ENCODE measurements at regions not wholly inside any gene's neighbourhood (a gene's known extent, or its start where the extent isn't known, plus 50 kb on each side); places are given as distances from the start of the nearest gene placed in this dataset.

DNA sequence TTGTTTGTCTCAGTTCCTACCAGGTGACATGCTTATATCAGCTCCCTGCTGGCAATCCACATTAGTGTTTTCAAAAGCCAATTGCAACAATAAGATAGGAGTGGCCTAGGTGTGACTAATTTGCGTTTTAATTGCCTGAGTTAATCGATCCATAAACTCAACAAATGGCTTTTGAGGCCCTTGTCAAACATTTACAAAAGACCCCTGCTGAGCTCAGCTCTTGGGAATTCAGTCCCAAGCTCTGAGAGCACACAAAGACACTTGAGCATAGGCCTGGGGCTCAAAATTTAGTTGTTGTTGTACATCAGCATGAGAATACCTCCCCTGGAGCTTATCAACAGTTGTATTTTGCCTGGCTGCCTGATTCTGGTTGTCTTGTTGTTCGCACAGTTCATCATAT lies 1134.4 kb upstream of the TSPY4 start:
- H3K36me3 ChIP-seq = no peaks in the 10 kb centered on the region
- no peak overlapping the region for H3K4me3 ChIP-seq
- ATAC-seq = no peak
- no peaks in the 10 kb centered on the region for H3K4me1 ChIP-seq
- H3K27ac ChIP-seq = no peak overlapping the region
- H3K9me3 ChIP-seq = no peaks in the 10 kb centered on the region
- H3K27me3 ChIP-seq (ENCODE audit: low read depth) = no peaks in the 10 kb centered on the region
- no peak for DNase-seq
- TF ChIP-seq CTCF (IDR thresholded peaks at IDR 0.05) = no peak
- intact Hi-C loops (cut with DNase I) = no loop called here

GRCh38 chrY:8241144-8241543 lies 1096.1 kb upstream of the TSPY4 start:
- no peaks in the 10 kb centered on the region for H3K4me1 ChIP-seq
- no peak for TF ChIP-seq CTCF (IDR thresholded peaks at IDR 0.05)
- no peaks in the 10 kb centered on the region for H3K36me3 ChIP-seq
- no peak overlapping the region for H3K4me3 ChIP-seq
- intact Hi-C loops (cut with DNase I) = no loop called here
- ATAC-seq (no peak), DNase-seq (no peak)
- no peak overlapping the region for H3K27ac ChIP-seq
- no peaks in the 10 kb centered on the region for H3K9me3 ChIP-seq
- no peaks in the 10 kb centered on the region for H3K27me3 ChIP-seq (ENCODE audit: low read depth)

GRCh38 chrY:8273807-8274206 lies 1063.5 kb upstream of the TSPY4 start:
- H3K27me3 ChIP-seq (ENCODE audit: low read depth) = no peaks in the 10 kb centered on the region
- no peak for TF ChIP-seq CTCF (IDR thresholded peaks at IDR 0.05)
- H3K9me3 ChIP-seq = no peaks in the 10 kb centered on the region
- no peak for DNase-seq
- no peaks in the 10 kb centered on the region for H3K4me1 ChIP-seq
- ATAC-seq = no peak
- intact Hi-C loops (cut with DNase I) = no loop called here
- H3K27ac ChIP-seq = no peak overlapping the region
- no peak overlapping the region for H3K4me3 ChIP-seq
- H3K36me3 ChIP-seq = no peaks in the 10 kb centered on the region

GRCh38 chrY:8305021-8305420 lies 1032.2 kb upstream of the TSPY4 start:
- Histone ChIP-seq H3K27me3 (ENCODE audit: low read depth) (no peaks in the 10 kb centered on the region), H3K4me3 (no peak overlapping the region), H3K27ac (no peak overlapping the region), H3K4me1 (no peaks in the 10 kb centered on the region), H3K9me3 (no peaks in the 10 kb centered on the region), H3K36me3 (no peaks in the 10 kb centered on the region)
- intact Hi-C loops (cut with DNase I) = no loop called here
- ATAC-seq (no peak), DNase-seq (no peak)
- no peak for TF ChIP-seq CTCF (IDR thresholded peaks at IDR 0.05)

DNA sequence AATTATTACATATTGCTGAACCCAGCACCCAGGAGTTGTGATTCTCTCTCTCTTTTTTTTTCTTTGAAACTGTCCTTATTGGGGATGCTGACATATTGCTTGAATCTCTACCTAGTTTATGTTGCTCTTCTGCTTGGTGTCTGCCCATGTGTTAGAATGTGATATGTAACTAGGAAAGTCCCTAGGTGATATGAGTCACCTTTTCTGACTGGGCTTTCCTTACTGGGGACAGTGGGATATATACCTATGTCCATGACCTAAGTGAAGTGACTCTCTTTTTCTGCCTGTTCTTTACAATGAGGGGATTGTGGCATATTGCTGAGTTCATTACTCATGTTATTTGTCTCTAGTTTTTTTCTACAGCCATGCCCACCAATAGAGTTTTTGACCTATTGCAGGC lies 1013.2 kb upstream of the TSPY4 start:
- DNase-seq (no peak), ATAC-seq (no peak)
- TF ChIP-seq CTCF (IDR thresholded peaks at IDR 0.05) = no peak
- no peak overlapping the region for H3K27ac ChIP-seq
- H3K27me3 ChIP-seq (ENCODE audit: low read depth) = no peaks in the 10 kb centered on the region
- no peaks in the 10 kb centered on the region for H3K9me3 ChIP-seq
- H3K36me3 ChIP-seq = no peaks in the 10 kb centered on the region
- H3K4me1 ChIP-seq = no peaks in the 10 kb centered on the region
- H3K4me3 ChIP-seq = no peak overlapping the region
- intact Hi-C loops (cut with DNase I) = no loop called here

- Histone ChIP-seq H3K36me3 (no peaks in the 10 kb centered on the region), H3K4me3 (no peak overlapping the region), H3K4me1 (no peaks in the 10 kb centered on the region), H3K27ac (no peak overlapping the region), H3K9me3 (no peaks in the 10 kb centered on the region), H3K27me3 (ENCODE audit: low read depth) (no peaks in the 10 kb centered on the region)
- no peak for TF ChIP-seq CTCF (IDR thresholded peaks at IDR 0.05)
- DNase-seq (no peak), ATAC-seq (no peak)
- intact Hi-C loops (cut with DNase I) = no loop called here
These were observed 1010.3 kb upstream of the TSPY4 start for GRCh38 chrY:8326944-8327343.
